NCI-H2196 (cell line): ENCODE measurements at regions not wholly inside any gene's neighbourhood (a gene's known extent, or its start where the extent isn't known, plus 50 kb on each side); places are given as distances from the start of the nearest gene placed in this dataset.
"Not testable (repeated sequence)": the region's sequence is repeated elsewhere in the genome, so short reads cannot be mapped to it uniquely, and the experiment has no call there.

Source experiments
- DNase-seq: peaks from one replicate; lab custom pipeline; 2025; ENCODE audit not compliant: unreplicated experiment; lab: John Stamatoyannopoulos, UW

- DNase-seq: not testable (repeated sequence)
These were observed 1265.9 kb upstream of the PCDH10 start for GRCh38 chr4:131883181-131883580.

GRCh38 chr4:131925662-131926061 is 1223.4 kb upstream of the PCDH10 start:
- DNase-seq: not testable (repeated sequence)

- not testable (repeated sequence) for DNase-seq
These were observed 1181.4 kb upstream of the PCDH10 start for GRCh38 chr4:131967646-131968045.

- no peak for DNase-seq
These were observed 1174.4 kb upstream of the PCDH10 start for GRCh38 chr4:131974730-131975129.

- not testable (repeated sequence) for DNase-seq
These were observed 1173.6 kb upstream of the PCDH10 start for GRCh38 chr4:131975276-131976132.

- not testable (repeated sequence) for DNase-seq
These were observed 1172.7 kb upstream of the PCDH10 start for GRCh38 chr4:131976133-131977002.

- no peak for DNase-seq
These were observed 1171.0 kb upstream of the PCDH10 start for GRCh38 chr4:131978120-131978519.

GRCh38 chr4:131989576-131989975 is 1159.5 kb upstream of the PCDH10 start:
- no peak for DNase-seq

GRCh38 chr4:132001542-132001941 is 1147.6 kb upstream of the PCDH10 start:
- DNase-seq: no peak

GRCh38 chr4:132003593-132003992 is 1145.5 kb upstream of the PCDH10 start:
- DNase-seq: no peak

- DNase-seq: no peak
These were observed 1133.8 kb upstream of the PCDH10 start for GRCh38 chr4:132015321-132015720.

- DNase-seq: no peak
These were observed 1132.3 kb upstream of the PCDH10 start for GRCh38 chr4:132016703-132017350.

GRCh38 chr4:132026166-132026565 is 1122.9 kb upstream of the PCDH10 start:
- no peak for DNase-seq

GRCh38 chr4:132026816-132027215 is 1122.3 kb upstream of the PCDH10 start:
- no peak for DNase-seq

- DNase-seq: no peak
These were observed 1092.6 kb upstream of the PCDH10 start for GRCh38 chr4:132056496-132056895.

- no peak for DNase-seq
These were observed 1089.9 kb upstream of the PCDH10 start for GRCh38 chr4:132059227-132059626.

GRCh38 chr4:132062611-132063239 is 1086.4 kb upstream of the PCDH10 start:
- no peak for DNase-seq

GRCh38 chr4:132063829-132064228 is 1085.3 kb upstream of the PCDH10 start:
- no peak for DNase-seq

- no peak for DNase-seq
These were observed 1083.1 kb upstream of the PCDH10 start for GRCh38 chr4:132065940-132066495.

- DNase-seq: no peak
These were observed 1077.3 kb upstream of the PCDH10 start for GRCh38 chr4:132071815-132072214.

GRCh38 chr4:132076829-132077228 is 1072.3 kb upstream of the PCDH10 start:
- no peak for DNase-seq
